ENCODE measurements at regions not wholly inside any gene's neighbourhood (a gene's known extent, or its start where the extent isn't known, plus 50 kb on each side); places are given as distances from the start of the nearest gene placed in this dataset.

- Histone ChIP-seq H3K4me1 (ENCODE audit: control insufficient read depth, insufficient read depth, low read length) (no peaks in the 10 kb centered on the region), H3K27me3 (ENCODE audit: control insufficient read depth, insufficient read depth, low read length) (no peaks in the 10 kb centered on the region), H3K4me3 (ENCODE audit: low read depth, low read length) (no peak overlapping the region), H3K27ac (ENCODE audit: low read depth, low read length) (no peak overlapping the region), H3K9me3 (ENCODE audit: control insufficient read depth, insufficient read depth, low read length) (no peaks in the 10 kb centered on the region), H3K36me3 (ENCODE audit: control insufficient read depth, insufficient read depth, low read length) (no peaks in the 10 kb centered on the region)
- no peak for DNase-seq (ENCODE audit: low read depth in 4 of 6, low spot score in 6 of 6)
- 60% methylated on average over 4 of the region's 4 CpGs for WGBS (ENCODE audit: insufficient coverage)
Observed at GRCh38 chr16:55142405-55142804, 181.6 kb upstream of the IRX6 start.

- no peak overlapping the region for H3K27ac ChIP-seq (ENCODE audit: low read depth, low read length)
- DNase-seq (ENCODE audit: low read depth in 4 of 6, low spot score in 6 of 6): no peak
- no peaks in the 10 kb centered on the region for H3K4me1 ChIP-seq (ENCODE audit: control insufficient read depth, insufficient read depth, low read length)
- no peaks in the 10 kb centered on the region for H3K9me3 ChIP-seq (ENCODE audit: control insufficient read depth, insufficient read depth, low read length)
- H3K36me3 ChIP-seq (ENCODE audit: control insufficient read depth, insufficient read depth, low read length): no peaks in the 10 kb centered on the region
- H3K4me3 ChIP-seq (ENCODE audit: low read depth, low read length): no peak overlapping the region
- H3K27me3 ChIP-seq (ENCODE audit: control insufficient read depth, insufficient read depth, low read length): no peaks in the 10 kb centered on the region
- no CpG with 5 or more reads among the region's 3 CpGs for WGBS (ENCODE audit: insufficient coverage)
Observed at GRCh38 chr16:55144651-55145050, 179.4 kb upstream of the IRX6 start.

- H3K4me3 ChIP-seq (ENCODE audit: low read depth, low read length): no peak overlapping the region
- no peaks in the 10 kb centered on the region for H3K27me3 ChIP-seq (ENCODE audit: control insufficient read depth, insufficient read depth, low read length)
- H3K4me1 ChIP-seq (ENCODE audit: control insufficient read depth, insufficient read depth, low read length): no peaks in the 10 kb centered on the region
- 100% methylated on average over 1 of the region's 2 CpGs for WGBS (ENCODE audit: insufficient coverage)
- H3K36me3 ChIP-seq (ENCODE audit: control insufficient read depth, insufficient read depth, low read length): no peaks in the 10 kb centered on the region
- no peak overlapping the region for H3K27ac ChIP-seq (ENCODE audit: low read depth, low read length)
- DNase-seq (ENCODE audit: low read depth in 4 of 6, low spot score in 6 of 6): no peak
- H3K9me3 ChIP-seq (ENCODE audit: control insufficient read depth, insufficient read depth, low read length): no peaks in the 10 kb centered on the region
Observed at GRCh38 chr16:55145771-55146603, 178.0 kb upstream of the IRX6 start.

GRCh38 chr16:55146966-55147365 lies 177.0 kb upstream of the IRX6 start:
- Histone ChIP-seq H3K27me3 (ENCODE audit: control insufficient read depth, insufficient read depth, low read length) (no peaks in the 10 kb centered on the region), H3K36me3 (ENCODE audit: control insufficient read depth, insufficient read depth, low read length) (no peaks in the 10 kb centered on the region), H3K4me1 (ENCODE audit: control insufficient read depth, insufficient read depth, low read length) (no peaks in the 10 kb centered on the region), H3K4me3 (ENCODE audit: low read depth, low read length) (no peak overlapping the region), H3K27ac (ENCODE audit: low read depth, low read length) (no peak overlapping the region), H3K9me3 (ENCODE audit: control insufficient read depth, insufficient read depth, low read length) (no peaks in the 10 kb centered on the region)
- 54% methylated on average over 3 of the region's 7 CpGs for WGBS (ENCODE audit: insufficient coverage)
- DNase-seq (ENCODE audit: low read depth in 4 of 6, low spot score in 6 of 6): no peak

GRCh38 chr16:55147396-55147795 lies 176.6 kb upstream of the IRX6 start:
- no peak for DNase-seq (ENCODE audit: low read depth in 4 of 6, low spot score in 6 of 6)
- H3K4me1 ChIP-seq (ENCODE audit: control insufficient read depth, insufficient read depth, low read length): no peaks in the 10 kb centered on the region
- no peaks in the 10 kb centered on the region for H3K36me3 ChIP-seq (ENCODE audit: control insufficient read depth, insufficient read depth, low read length)
- H3K27me3 ChIP-seq (ENCODE audit: control insufficient read depth, insufficient read depth, low read length): no peaks in the 10 kb centered on the region
- no peak overlapping the region for H3K27ac ChIP-seq (ENCODE audit: low read depth, low read length)
- H3K9me3 ChIP-seq (ENCODE audit: control insufficient read depth, insufficient read depth, low read length): no peaks in the 10 kb centered on the region
- no peak overlapping the region for H3K4me3 ChIP-seq (ENCODE audit: low read depth, low read length)
- WGBS (ENCODE audit: insufficient coverage): no CpG with 5 or more reads among the region's 4 CpGs

GRCh38 chr16:55149622-55150021 lies 174.4 kb upstream of the IRX6 start:
- WGBS (ENCODE audit: insufficient coverage): no CpG with 5 or more reads among the region's 4 CpGs
- no peaks in the 10 kb centered on the region for H3K27me3 ChIP-seq (ENCODE audit: control insufficient read depth, insufficient read depth, low read length)
- DNase-seq (ENCODE audit: low read depth in 4 of 6, low spot score in 6 of 6): peak in 1 of 6 donors; percentile 34
- H3K36me3 ChIP-seq (ENCODE audit: control insufficient read depth, insufficient read depth, low read length): no peaks in the 10 kb centered on the region
- H3K27ac ChIP-seq (ENCODE audit: low read depth, low read length): no peak overlapping the region
- no peaks in the 10 kb centered on the region for H3K4me1 ChIP-seq (ENCODE audit: control insufficient read depth, insufficient read depth, low read length)
- no peaks in the 10 kb centered on the region for H3K9me3 ChIP-seq (ENCODE audit: control insufficient read depth, insufficient read depth, low read length)
- no peak overlapping the region for H3K4me3 ChIP-seq (ENCODE audit: low read depth, low read length)

GRCh38 chr16:55151561-55152305 lies 172.3 kb upstream of the IRX6 start:
- H3K27ac ChIP-seq (ENCODE audit: low read depth, low read length): no peak overlapping the region
- 85% methylated on average over 5 of the region's 9 CpGs for WGBS (ENCODE audit: insufficient coverage)
- H3K4me1 ChIP-seq (ENCODE audit: control insufficient read depth, insufficient read depth, low read length): no peaks in the 10 kb centered on the region
- H3K27me3 ChIP-seq (ENCODE audit: control insufficient read depth, insufficient read depth, low read length): no peaks in the 10 kb centered on the region
- H3K36me3 ChIP-seq (ENCODE audit: control insufficient read depth, insufficient read depth, low read length): no peaks in the 10 kb centered on the region
- no peak overlapping the region for H3K4me3 ChIP-seq (ENCODE audit: low read depth, low read length)
- DNase-seq (ENCODE audit: low read depth in 4 of 6, low spot score in 6 of 6): no peak
- H3K9me3 ChIP-seq (ENCODE audit: control insufficient read depth, insufficient read depth, low read length): no peaks in the 10 kb centered on the region

GRCh38 chr16:55152875-55153390 lies 171.1 kb upstream of the IRX6 start:
- Histone ChIP-seq H3K27me3 (ENCODE audit: control insufficient read depth, insufficient read depth, low read length) (no peaks in the 10 kb centered on the region), H3K4me3 (ENCODE audit: low read depth, low read length) (no peak overlapping the region), H3K4me1 (ENCODE audit: control insufficient read depth, insufficient read depth, low read length) (no peaks in the 10 kb centered on the region), H3K27ac (ENCODE audit: low read depth, low read length) (no peak overlapping the region), H3K36me3 (ENCODE audit: control insufficient read depth, insufficient read depth, low read length) (no peaks in the 10 kb centered on the region), H3K9me3 (ENCODE audit: control insufficient read depth, insufficient read depth, low read length) (no peaks in the 10 kb centered on the region)
- WGBS (ENCODE audit: insufficient coverage): 93% methylated on average over 2 of the region's 3 CpGs
- DNase-seq (ENCODE audit: low read depth in 4 of 6, low spot score in 6 of 6): no peak

GRCh38 chr16:55154262-55154661 lies 169.7 kb upstream of the IRX6 start:
- no peaks in the 10 kb centered on the region for H3K4me1 ChIP-seq (ENCODE audit: control insufficient read depth, insufficient read depth, low read length)
- 77% methylated on average over 3 of the region's 4 CpGs for WGBS (ENCODE audit: insufficient coverage)
- no peaks in the 10 kb centered on the region for H3K36me3 ChIP-seq (ENCODE audit: control insufficient read depth, insufficient read depth, low read length)
- H3K27me3 ChIP-seq (ENCODE audit: control insufficient read depth, insufficient read depth, low read length): no peaks in the 10 kb centered on the region
- no peak for DNase-seq (ENCODE audit: low read depth in 4 of 6, low spot score in 6 of 6)
- no peak overlapping the region for H3K4me3 ChIP-seq (ENCODE audit: low read depth, low read length)
- no peaks in the 10 kb centered on the region for H3K9me3 ChIP-seq (ENCODE audit: control insufficient read depth, insufficient read depth, low read length)
- H3K27ac ChIP-seq (ENCODE audit: low read depth, low read length): no peak overlapping the region

- H3K27ac ChIP-seq (ENCODE audit: low read depth, low read length): no peak overlapping the region
- DNase-seq (ENCODE audit: low read depth in 4 of 6, low spot score in 6 of 6): no peak
- H3K27me3 ChIP-seq (ENCODE audit: control insufficient read depth, insufficient read depth, low read length): no peaks in the 10 kb centered on the region
- H3K4me1 ChIP-seq (ENCODE audit: control insufficient read depth, insufficient read depth, low read length): no peaks in the 10 kb centered on the region
- H3K36me3 ChIP-seq (ENCODE audit: control insufficient read depth, insufficient read depth, low read length): no peaks in the 10 kb centered on the region
- H3K4me3 ChIP-seq (ENCODE audit: low read depth, low read length): no peak overlapping the region
- H3K9me3 ChIP-seq (ENCODE audit: control insufficient read depth, insufficient read depth, low read length): peaks cover 3% of the 10 kb centered on the region
Observed at GRCh38 chr16:55154956-55155355, 169.0 kb upstream of the IRX6 start.

All from spinal cord (tissue), 9 donors.